Activated CD4-positive, alpha-beta T cell treated with anti-CD3 and anti-CD28 coated beads, Interleukin-2, amount 50 U/mL, for 16 hours (primary cell): ENCODE measurements at regions not wholly inside any gene's neighbourhood (a gene's known extent, or its start where the extent isn't known, plus 50 kb on each side); places are given as distances from the start of the nearest gene placed in this dataset.

Experiments
- DNase-seq: peaks from one replicate; pipeline ENCODE4 v3.0.0-alpha.2; 2020

- peak; percentile 12 for DNase-seq
These were observed 61.6 kb upstream of the IKBKE start for GRCh38 chr1:206408371-206409288.

- no peak for DNase-seq
These were observed 59.0 kb upstream of the IKBKE start for GRCh38 chr1:206411321-206411720.

GRCh38 chr1:206415942-206416341, 54.3 kb upstream of the IKBKE start:
- no peak for DNase-seq

- no peak for DNase-seq
These were observed 52.3 kb upstream of the IKBKE start for GRCh38 chr1:206417774-206418614.

GRCh38 chr1:206419250-206419649, 51.0 kb upstream of the IKBKE start:
- DNase-seq = no peak

- DNase-seq = no peak
These were observed 50.5 kb upstream of the IKBKE start for GRCh38 chr1:206419783-206420182.

- no peak for DNase-seq
These were observed 49.8 kb upstream of the IKBKE start for GRCh38 chr1:206420471-206420870.
